Ovary (tissue), 7 donors: ENCODE measurements at regions not wholly inside any gene's neighbourhood (a gene's known extent, or its start where the extent isn't known, plus 50 kb on each side); places are given as distances from the start of the nearest gene placed in this dataset.

Experiments used
- DNase-seq, 5 donors: peaks; one replicate each; pipeline ENCODE4 v3.0.0-alpha.2; 2019 to 2020
- H3K27ac ChIP-seq, 2 donors: fragments of 200-600 bp; one replicate each; pipeline versions ENCODE4 v1.5.1 to v1.8.0; 2019 to 2022
- H3K27me3 ChIP-seq: fragments of 200-600 bp; one replicate; pipeline ENCODE4 v1.8.0; 2022
- H3K36me3 ChIP-seq: fragments of 200-600 bp; sonication (generic); one replicate; pipeline ENCODE4 v1.5.1; 2019
- H3K4me1 ChIP-seq: one replicate; pipeline ENCODE4 v1.8.1; 2013; ENCODE audit warnings: mild to moderate bottlenecking, moderate library complexity; ENCODE audit not compliant: insufficient read depth
- H3K4me3 ChIP-seq: fragments of 200-600 bp; sonication (generic); one replicate; pipeline ENCODE4 v1.5.1; 2017
- H3K9me3 ChIP-seq, 2 donors: fragments of 200-600 bp in 1 of 2; sonication (generic) in 1 of 2; one replicate each; pipeline versions ENCODE4 v1.5.1 to v1.8.1; 2013 to 2019; ENCODE audit warnings: mild to moderate bottlenecking in 1 of 2, moderate library complexity in 1 of 2
- EP300 ChIP-seq: sonication (generic); formaldehyde crosslinking; IDR thresholded peaks from one replicate; pipeline ENCODE4 v1.6.1; 2017; ENCODE audit warnings: antibody characterized with exemption
- POLR2A ChIP-seq: fragments of 450-650 bp; IDR thresholded peaks from one replicate; pipeline ENCODE4 v1.6.1; 2017; ENCODE audit warnings: antibody characterized with exemption, mild to moderate bottlenecking, moderate library complexity
- WGBS, 3 donors: extraction: QIAGEN DNeasy Blood & Tissue Kit in 1 of 3; methylation state at CpG; one replicate each; pipeline versions ENCODE4 v1.1.5 to v1.1.7; 2013 to 2017; 5-methylcytosine and 5-hydroxymethylcytosine counted together
- intact Hi-C, 4 donors: fragments of 100-400 bp; cut with DNase I; formaldehyde crosslinking; loops; one replicate each; pipeline versions ENCODE4 v1.11.0 to v1.15.1; 2022 to 2023
- TF ChIP-seq, protein P1 (sequence below), 3 donors: fragments of 450-650 bp in 2 of 3; fragments of 200-600 bp in 1 of 3; IDR thresholded peaks; one replicate each; pipeline versions ENCODE4 v1.5.1 to v1.8.0; 2016 to 2022; ENCODE audit warnings: antibody characterized with exemption in 3 of 3, mild to moderate bottlenecking in 1 of 3
- donor health status: DM: no; HTN: no; CAD: no; lungs with moderate emphysema.
- donor health status: DM: no; HTN: no; CAD: no.
- donor health status: Bipolar disorder and iron deficiency.
- donor health status: DM: no; HTN: no; CAD: no.
- donor health status: DM: yes; HTN: yes; CAD: no.

DNA sequence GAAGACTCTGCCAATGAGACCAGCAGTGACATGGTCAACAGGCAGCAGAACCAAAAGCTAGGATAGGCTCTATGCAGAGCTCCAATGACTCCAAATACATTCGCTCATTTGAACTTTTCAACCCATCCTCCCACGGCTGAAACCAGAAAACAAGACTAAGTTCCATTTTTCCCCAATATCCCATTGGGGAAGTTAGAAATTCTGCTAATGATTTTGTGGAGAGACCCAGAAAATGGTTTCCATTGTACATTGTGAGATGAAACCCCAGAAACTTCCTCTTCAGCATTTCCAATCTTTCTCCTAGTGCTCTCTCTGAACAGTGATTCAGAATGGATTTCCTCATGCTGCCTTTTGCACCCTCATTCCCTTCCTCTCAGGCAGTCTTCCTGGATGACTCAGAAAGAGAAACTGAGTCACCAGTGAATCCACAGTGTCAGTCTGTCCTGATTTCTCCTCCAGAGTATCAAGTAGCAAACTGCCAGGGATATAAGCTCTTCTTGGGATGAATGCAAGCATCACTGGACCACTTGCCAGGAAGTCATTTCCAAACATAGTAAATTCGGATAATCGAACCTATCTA, 467.7 kb upstream of the ID2 start:
- WGBS, 3 donors, result 79 to 82% (median 79%) methylated on average over 4 of the region's 4 CpGs
- Histone ChIP-seq H3K4me3 (no peak overlapping the region), H3K9me3 (no peaks in the 10 kb centered on the region), H3K27ac (no peak overlapping the region), H3K27me3 (no peaks in the 10 kb centered on the region), H3K4me1 (peaks cover 3% of the 10 kb centered on the region), H3K36me3 (no peaks in the 10 kb centered on the region)
- TF ChIP-seq POLR2A (no peak), EP300 (no peak)
- TF ChIP-seq, protein P1, sequence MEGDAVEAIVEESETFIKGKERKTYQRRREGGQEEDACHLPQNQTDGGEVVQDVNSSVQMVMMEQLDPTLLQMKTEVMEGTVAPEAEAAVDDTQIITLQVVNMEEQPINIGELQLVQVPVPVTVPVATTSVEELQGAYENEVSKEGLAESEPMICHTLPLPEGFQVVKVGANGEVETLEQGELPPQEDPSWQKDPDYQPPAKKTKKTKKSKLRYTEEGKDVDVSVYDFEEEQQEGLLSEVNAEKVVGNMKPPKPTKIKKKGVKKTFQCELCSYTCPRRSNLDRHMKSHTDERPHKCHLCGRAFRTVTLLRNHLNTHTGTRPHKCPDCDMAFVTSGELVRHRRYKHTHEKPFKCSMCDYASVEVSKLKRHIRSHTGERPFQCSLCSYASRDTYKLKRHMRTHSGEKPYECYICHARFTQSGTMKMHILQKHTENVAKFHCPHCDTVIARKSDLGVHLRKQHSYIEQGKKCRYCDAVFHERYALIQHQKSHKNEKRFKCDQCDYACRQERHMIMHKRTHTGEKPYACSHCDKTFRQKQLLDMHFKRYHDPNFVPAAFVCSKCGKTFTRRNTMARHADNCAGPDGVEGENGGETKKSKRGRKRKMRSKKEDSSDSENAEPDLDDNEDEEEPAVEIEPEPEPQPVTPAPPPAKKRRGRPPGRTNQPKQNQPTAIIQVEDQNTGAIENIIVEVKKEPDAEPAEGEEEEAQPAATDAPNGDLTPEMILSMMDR (IDR thresholded peaks at IDR 0.05), result no peak
- intact Hi-C loops, result no loop called here
- no peak for DNase-seq

DNA sequence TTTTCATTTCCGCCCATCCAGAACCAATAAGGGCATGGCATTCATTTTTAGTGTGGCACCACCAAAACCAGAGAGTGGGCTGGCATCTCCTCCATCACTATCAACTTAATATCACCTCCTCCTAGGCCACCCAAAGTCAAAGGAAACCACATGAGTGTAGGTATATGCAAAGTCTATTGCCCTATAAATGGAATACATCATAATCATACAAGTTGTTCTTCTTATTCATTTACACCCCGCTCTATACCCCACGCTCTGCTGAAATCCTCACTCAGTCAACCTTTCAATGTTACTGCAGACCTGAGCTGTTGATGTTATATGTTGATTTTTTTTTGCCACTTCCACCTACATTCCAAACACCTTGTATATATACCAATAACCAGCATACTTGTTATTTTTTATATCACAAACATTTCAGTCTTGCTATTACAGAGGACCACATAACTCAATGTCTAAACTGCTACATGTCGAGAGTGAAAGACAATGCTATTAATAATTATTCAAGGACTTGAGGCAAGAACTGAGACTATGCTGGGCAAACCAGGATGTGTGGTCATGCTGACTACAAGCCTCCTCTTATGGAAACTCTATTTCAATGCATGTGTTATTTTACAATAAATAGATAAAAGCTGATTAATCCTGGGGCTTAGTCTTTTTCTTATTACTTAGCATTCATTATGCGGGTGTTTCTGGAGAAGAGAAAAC, 466.5 kb upstream of the ID2 start:
- 83 to 89% (median 87%) methylated on average over 5 of the region's 5 CpGs for WGBS, 3 donors
- intact Hi-C loops, result no loop called here

DNA sequence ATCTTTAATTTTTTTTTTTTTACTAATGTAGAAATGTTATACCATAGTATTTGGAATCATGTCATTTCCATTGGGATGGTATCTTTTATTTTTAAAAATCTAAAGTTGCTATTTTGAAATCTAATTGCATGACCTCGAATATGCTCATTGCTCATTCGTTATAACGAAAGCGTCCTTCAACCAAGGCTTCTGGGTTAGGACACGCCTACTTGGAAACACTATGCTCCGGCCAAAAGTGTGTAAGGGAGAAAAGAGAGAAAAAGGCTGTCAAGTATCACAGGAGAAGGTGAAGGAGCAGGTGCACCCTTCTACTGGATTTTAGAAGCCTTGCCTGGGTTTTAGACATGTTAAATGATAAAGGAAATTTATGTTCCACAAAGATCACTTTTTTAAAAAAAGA, 465.9 kb upstream of the ID2 start:
- intact Hi-C loops, result no loop called here
- WGBS, 3 donors, result 5 to 15% (median 6%) methylated on average over 6 of the region's 6 CpGs
- H3K27me3 ChIP-seq, result no peaks in the 10 kb centered on the region
- TF ChIP-seq, protein P1 (IDR thresholded peaks at IDR 0.05), result no peak
- TF ChIP-seq POLR2A, result no peak
- no peak for TF ChIP-seq EP300
- H3K4me3 ChIP-seq, result no peak overlapping the region
- peaks cover 3% of the 10 kb centered on the region for H3K4me1 ChIP-seq
- H3K9me3 ChIP-seq, result no peaks in the 10 kb centered on the region
- peak in 1 of 5 donors; percentile 42 for DNase-seq
- no peaks in the 10 kb centered on the region for H3K36me3 ChIP-seq
- H3K27ac ChIP-seq, result peak overlapping the region in 1 of 2 donors; percentile 61

More for the DNA sequence above, 466.5 kb upstream of the ID2 start:
- Histone ChIP-seq H3K9me3 (no peaks in the 10 kb centered on the region), H3K27ac (peak overlapping the region in 1 of 2 donors; percentile 61), H3K27me3 (no peaks in the 10 kb centered on the region), H3K4me3 (no peak overlapping the region), H3K4me1 (peaks cover 3% of the 10 kb centered on the region), H3K36me3 (no peaks in the 10 kb centered on the region)
- DNase-seq, result no peak
- TF ChIP-seq EP300 (no peak), POLR2A (no peak)
- TF ChIP-seq, protein P1 (IDR thresholded peaks at IDR 0.05), result no peak

DNA sequence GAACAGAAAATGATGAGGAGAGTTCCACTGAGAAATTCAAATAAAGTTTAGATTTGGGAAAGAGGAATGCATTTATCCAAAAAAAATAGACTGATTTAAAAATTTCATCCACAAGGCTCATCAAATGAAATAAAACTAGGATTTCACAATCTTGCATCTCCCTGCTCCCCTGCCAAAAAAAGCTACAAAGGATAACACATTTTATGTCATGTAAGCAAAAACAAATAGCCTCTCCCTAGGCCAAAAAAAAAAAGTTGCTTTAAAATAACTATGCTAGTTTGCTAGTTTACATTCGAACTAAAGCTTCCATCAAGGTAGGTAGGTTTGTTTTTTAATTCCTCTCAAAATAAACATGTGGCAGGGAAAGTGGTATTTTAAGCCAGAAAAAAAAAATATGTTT, 465.5 kb upstream of the ID2 start:
- TF ChIP-seq POLR2A, result no peak
- no peak for TF ChIP-seq EP300
- TF ChIP-seq, protein P1 (IDR thresholded peaks at IDR 0.05), result no peak
- 7 to 11% (median 10%) methylated on average over 1 of the region's 1 CpG for WGBS, 3 donors

More for the DNA sequence above, 465.5 kb upstream of the ID2 start:
- Histone ChIP-seq H3K4me1 (peaks cover 3% of the 10 kb centered on the region), H3K9me3 (no peaks in the 10 kb centered on the region), H3K4me3 (no peak overlapping the region), H3K27me3 (no peaks in the 10 kb centered on the region), H3K27ac (peak overlapping the region in 1 of 2 donors; percentile 61), H3K36me3 (no peaks in the 10 kb centered on the region)
- peak in 1 of 5 donors; percentile 63 for DNase-seq
- intact Hi-C loops, result no loop called here
